BLaER1 (cell line): ENCODE measurements at regions not wholly inside any gene's neighbourhood (a gene's known extent, or its start where the extent isn't known, plus 50 kb on each side); places are given as distances from the start of the nearest gene placed in this dataset.

Experiments
- H3K27ac ChIP-seq: shearing (Covaris generic); formaldehyde crosslinking; 2 replicates; pipeline ENCODE4 v1.8.1; 2022
- H3K27me3 ChIP-seq: shearing (Covaris generic); formaldehyde crosslinking; 2 replicates; pipeline ENCODE4 v1.8.1; 2022
- H3K36me3 ChIP-seq: shearing (Covaris generic); formaldehyde crosslinking; 2 replicates; pipeline ENCODE4 v1.8.1; 2022
- H3K4me1 ChIP-seq: shearing (Covaris generic); formaldehyde crosslinking; 2 replicates; pipeline ENCODE4 v1.8.1; 2022
- H3K4me2 ChIP-seq: shearing (Covaris generic); formaldehyde crosslinking; 2 replicates; pipeline ENCODE4 v1.8.1; 2022
- H3K4me3 ChIP-seq: shearing (Covaris generic); formaldehyde crosslinking; 2 replicates; pipeline ENCODE4 v1.8.1; 2022
- H3K9ac ChIP-seq: shearing (Covaris generic); formaldehyde crosslinking; 2 replicates; pipeline ENCODE4 v1.8.1; 2022
- H3K9me3 ChIP-seq: shearing (Covaris generic); formaldehyde crosslinking; 2 replicates; pipeline ENCODE4 v1.8.1; 2022
- H4K20me1 ChIP-seq: shearing (Covaris generic); formaldehyde crosslinking; 2 replicates; pipeline ENCODE4 v1.8.1; 2022
- Cebpa-rat ChIP-seq: shearing (Covaris generic); IDR thresholded peaks from 2 replicates; pipeline ENCODE4 v1.8.1; 2022

- TF ChIP-seq Cebpa-rat: no peak
- Histone ChIP-seq H3K27ac (no peak overlapping the region), H3K36me3 (no peaks in the 10 kb centered on the region), H3K9ac (no peak overlapping the region), H3K9me3 (no peaks in the 10 kb centered on the region; the same call in 1 of the 2 replicates), H3K4me3 (no peak overlapping the region), H3K27me3 (no peaks in the 10 kb centered on the region), H4K20me1 (no peaks in the 10 kb centered on the region), H3K4me2 (no peak overlapping the region), H3K4me1 (no peaks in the 10 kb centered on the region)
Measured at GRCh38 chr13:38213314-38213713, 136.3 kb upstream of the UFM1 start.

GRCh38 chr13:38210928-38211596 is 138.6 kb upstream of the UFM1 start:
- TF ChIP-seq Cebpa-rat: no peak
- H3K27me3 ChIP-seq: no peaks in the 10 kb centered on the region
- H4K20me1 ChIP-seq: no peaks in the 10 kb centered on the region
- no peaks in the 10 kb centered on the region for H3K4me1 ChIP-seq
- H3K36me3 ChIP-seq: no peaks in the 10 kb centered on the region
- no peaks in the 10 kb centered on the region; the same call in 1 of the 2 replicates for H3K9me3 ChIP-seq
- H3K4me2 ChIP-seq: no peak overlapping the region
- H3K4me3 ChIP-seq: no peak overlapping the region
- H3K9ac ChIP-seq: no peak overlapping the region
- H3K27ac ChIP-seq: no peak overlapping the region

GRCh38 chr13:38204556-38204955 is 145.1 kb upstream of the UFM1 start:
- H3K36me3 ChIP-seq: no peaks in the 10 kb centered on the region
- H3K9me3 ChIP-seq: no peaks in the 10 kb centered on the region
- H3K27ac ChIP-seq: no peak overlapping the region
- no peaks in the 10 kb centered on the region for H3K4me1 ChIP-seq
- H3K4me2 ChIP-seq: no peak overlapping the region
- H4K20me1 ChIP-seq: no peaks in the 10 kb centered on the region
- no peak for TF ChIP-seq Cebpa-rat
- H3K9ac ChIP-seq: no peak overlapping the region
- H3K4me3 ChIP-seq: no peak overlapping the region
- no peaks in the 10 kb centered on the region for H3K27me3 ChIP-seq

GRCh38 chr13:38202740-38203139 is 146.9 kb upstream of the UFM1 start:
- Histone ChIP-seq H3K27me3 (no peaks in the 10 kb centered on the region), H4K20me1 (no peaks in the 10 kb centered on the region), H3K36me3 (no peaks in the 10 kb centered on the region), H3K4me2 (no peak overlapping the region), H3K9me3 (no peaks in the 10 kb centered on the region), H3K27ac (no peak overlapping the region), H3K4me1 (no peaks in the 10 kb centered on the region), H3K9ac (no peak overlapping the region), H3K4me3 (no peak overlapping the region)
- TF ChIP-seq Cebpa-rat: no peak

- no peak for TF ChIP-seq Cebpa-rat
- Histone ChIP-seq H3K4me3 (no peak overlapping the region), H3K27ac (no peak overlapping the region), H4K20me1 (no peaks in the 10 kb centered on the region), H3K27me3 (no peaks in the 10 kb centered on the region), H3K9ac (no peak overlapping the region), H3K4me1 (no peaks in the 10 kb centered on the region), H3K4me2 (no peak overlapping the region), H3K36me3 (no peaks in the 10 kb centered on the region), H3K9me3 (no peaks in the 10 kb centered on the region)
Measured at GRCh38 chr13:38191016-38191415, 158.6 kb upstream of the UFM1 start.

GRCh38 chr13:38180670-38181069 is 169.0 kb upstream of the UFM1 start:
- Histone ChIP-seq H3K4me1 (peaks cover 7% of the 10 kb centered on the region), H3K27me3 (no peaks in the 10 kb centered on the region), H3K9me3 (no peaks in the 10 kb centered on the region; the same call in 1 of the 2 replicates), H3K9ac (0 out of 2 replicates have a peak overlapping the region, but pooled peaks have one; percentile 13), H3K27ac (peak overlapping the region; percentile 39), H4K20me1 (no peaks in the 10 kb centered on the region), H3K4me2 (peak overlapping the region; percentile 72), H3K36me3 (no peaks in the 10 kb centered on the region), H3K4me3 (peak overlapping the region; percentile 48; the same call in 1 of the 2 replicates)
- no peak for TF ChIP-seq Cebpa-rat

- no peak overlapping the region for H3K27ac ChIP-seq
- H4K20me1 ChIP-seq: no peaks in the 10 kb centered on the region
- no peaks in the 10 kb centered on the region for H3K27me3 ChIP-seq
- H3K4me1 ChIP-seq: peaks cover 7% of the 10 kb centered on the region
- H3K9ac ChIP-seq: no peak overlapping the region
- TF ChIP-seq Cebpa-rat: no peak
- no peaks in the 10 kb centered on the region for H3K36me3 ChIP-seq
- H3K9me3 ChIP-seq: no peaks in the 10 kb centered on the region; the same call in 1 of the 2 replicates
- no peak overlapping the region for H3K4me3 ChIP-seq
- peak overlapping the region; percentile 72; the same call in 1 of the 2 replicates for H3K4me2 ChIP-seq
Measured at GRCh38 chr13:38180126-38180525, 169.5 kb upstream of the UFM1 start.

GRCh38 chr13:38176664-38177063 is 173.0 kb upstream of the UFM1 start:
- no peaks in the 10 kb centered on the region for H4K20me1 ChIP-seq
- TF ChIP-seq Cebpa-rat: no peak
- H3K4me1 ChIP-seq: peaks cover 7% of the 10 kb centered on the region
- no peak overlapping the region for H3K4me2 ChIP-seq
- H3K9ac ChIP-seq: no peak overlapping the region
- no peak overlapping the region for H3K4me3 ChIP-seq
- no peak overlapping the region for H3K27ac ChIP-seq
- no peaks in the 10 kb centered on the region for H3K27me3 ChIP-seq
- no peaks in the 10 kb centered on the region for H3K36me3 ChIP-seq
- no peaks in the 10 kb centered on the region; the same call in 1 of the 2 replicates for H3K9me3 ChIP-seq

GRCh38 chr13:38173403-38173802 is 176.2 kb upstream of the UFM1 start:
- H3K36me3 ChIP-seq: no peaks in the 10 kb centered on the region
- no peaks in the 10 kb centered on the region; the same call in 1 of the 2 replicates for H3K9me3 ChIP-seq
- no peak overlapping the region for H3K27ac ChIP-seq
- H3K4me2 ChIP-seq: no peak overlapping the region
- no peaks in the 10 kb centered on the region for H3K4me1 ChIP-seq
- H3K4me3 ChIP-seq: no peak overlapping the region
- H3K9ac ChIP-seq: no peak overlapping the region
- H4K20me1 ChIP-seq: no peaks in the 10 kb centered on the region
- no peaks in the 10 kb centered on the region for H3K27me3 ChIP-seq
- TF ChIP-seq Cebpa-rat: no peak

- TF ChIP-seq Cebpa-rat: no peak
- no peaks in the 10 kb centered on the region for H4K20me1 ChIP-seq
- H3K9me3 ChIP-seq: no peaks in the 10 kb centered on the region
- H3K4me1 ChIP-seq: peaks cover 5% of the 10 kb centered on the region; the same call in 1 of the 2 replicates
- H3K27me3 ChIP-seq: no peaks in the 10 kb centered on the region
- 0 out of 2 replicates have a peak overlapping the region, but pooled peaks have one; percentile 5 for H3K4me2 ChIP-seq
- no peak overlapping the region for H3K4me3 ChIP-seq
- no peak overlapping the region for H3K27ac ChIP-seq
- H3K36me3 ChIP-seq: no peaks in the 10 kb centered on the region
- H3K9ac ChIP-seq: no peak overlapping the region
Measured at GRCh38 chr13:38167164-38167822, 182.4 kb upstream of the UFM1 start.
